GM18519 (cell line): ENCODE measurements at regions not wholly inside any gene's neighbourhood (a gene's known extent, or its start where the extent isn't known, plus 50 kb on each side); places are given as distances from the start of the nearest gene placed in this dataset.

Source experiments
- ATAC-seq: cut with Tn5 transposase; IDR thresholded peaks from one replicate; pipeline ENCODE4 v1.9.1; 2021; ENCODE audit warnings: mild to moderate bottlenecking, moderate library complexity; ENCODE audit not compliant: unreplicated experiment, low FRiP score

- ATAC-seq: no peak
Measured at GRCh38 chr2:37537316-37537715, 134.1 kb downstream of the CDC42EP3 start.

GRCh38 chr2:37541516-37541915, 129.9 kb downstream of the CDC42EP3 start:
- ATAC-seq: no peak

GRCh38 chr2:37543999-37544557, 127.4 kb downstream of the CDC42EP3 start:
- peak; percentile 60 for ATAC-seq

- no peak for ATAC-seq
Measured at GRCh38 chr2:37544591-37545031, 126.8 kb downstream of the CDC42EP3 start.

GRCh38 chr2:37549598-37549997, 121.8 kb downstream of the CDC42EP3 start:
- peak; percentile 51 for ATAC-seq

- no peak for ATAC-seq
Measured at GRCh38 chr2:37550190-37550589, 121.3 kb downstream of the CDC42EP3 start.

- no peak for ATAC-seq
Measured at GRCh38 chr2:37551783-37552182, 119.7 kb downstream of the CDC42EP3 start.

- no peak for ATAC-seq
Measured at GRCh38 chr2:37552339-37552738, 119.1 kb downstream of the CDC42EP3 start.

- no peak for ATAC-seq
Measured at GRCh38 chr2:37553411-37554154, 117.9 kb downstream of the CDC42EP3 start.

GRCh38 chr2:37554155-37554510, 117.3 kb downstream of the CDC42EP3 start:
- ATAC-seq: no peak

- ATAC-seq: no peak
Measured at GRCh38 chr2:37554687-37555086, 116.8 kb downstream of the CDC42EP3 start.

GRCh38 chr2:37555457-37555856, 116.0 kb downstream of the CDC42EP3 start:
- no peak for ATAC-seq

GRCh38 chr2:37556256-37556655, 115.2 kb downstream of the CDC42EP3 start:
- no peak for ATAC-seq

- ATAC-seq: peak; percentile 53
Measured at GRCh38 chr2:37558623-37559022, 112.8 kb downstream of the CDC42EP3 start.

GRCh38 chr2:37560241-37560848, 111.1 kb downstream of the CDC42EP3 start:
- ATAC-seq: no peak

- no peak for ATAC-seq
Measured at GRCh38 chr2:37560863-37561614, 110.4 kb downstream of the CDC42EP3 start.

GRCh38 chr2:37561615-37562569, 109.5 kb downstream of the CDC42EP3 start:
- ATAC-seq: peak; percentile 56

- no peak for ATAC-seq
Measured at GRCh38 chr2:37563375-37564015, 107.9 kb downstream of the CDC42EP3 start.

- ATAC-seq: no peak
Measured at GRCh38 chr2:37564356-37564755, 107.1 kb downstream of the CDC42EP3 start.
